ENCODE measurements at regions not wholly inside any gene's neighbourhood (a gene's known extent, or its start where the extent isn't known, plus 50 kb on each side); places are given as distances from the start of the nearest gene placed in this dataset.

DNA sequence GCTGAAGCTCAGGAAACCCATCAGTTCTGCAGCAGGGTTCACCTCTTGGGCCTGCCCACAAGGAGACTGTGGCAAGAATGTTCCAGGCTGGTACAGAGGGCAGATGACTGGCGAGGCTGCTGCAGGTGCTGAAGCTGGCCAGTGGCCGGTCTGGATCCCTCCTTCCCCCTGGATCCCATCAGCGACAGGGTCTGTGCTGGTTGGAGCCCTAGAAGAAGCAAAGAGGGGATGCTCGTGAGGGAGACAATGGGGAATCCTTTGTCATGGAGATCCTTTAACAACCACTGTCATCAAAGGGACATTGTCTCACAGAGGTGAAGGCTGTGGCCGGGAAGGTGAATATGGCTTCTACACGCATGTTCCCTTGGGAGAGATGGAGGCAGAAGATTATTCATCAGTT is 211.4 kb upstream of the TMEM132C start:
- TF ChIP-seq CTCF (IDR thresholded peaks at IDR 0.05) (no peak), POLR2A (IDR thresholded peaks at IDR 0.05) (no peak)
